ENCODE measurements at regions not wholly inside any gene's neighbourhood (a gene's known extent, or its start where the extent isn't known, plus 50 kb on each side); places are given as distances from the start of the nearest gene placed in this dataset.
"Not testable (repeated sequence)": the region's sequence is repeated elsewhere in the genome, so short reads cannot be mapped to it uniquely, and the experiment has no call there.

DNA sequence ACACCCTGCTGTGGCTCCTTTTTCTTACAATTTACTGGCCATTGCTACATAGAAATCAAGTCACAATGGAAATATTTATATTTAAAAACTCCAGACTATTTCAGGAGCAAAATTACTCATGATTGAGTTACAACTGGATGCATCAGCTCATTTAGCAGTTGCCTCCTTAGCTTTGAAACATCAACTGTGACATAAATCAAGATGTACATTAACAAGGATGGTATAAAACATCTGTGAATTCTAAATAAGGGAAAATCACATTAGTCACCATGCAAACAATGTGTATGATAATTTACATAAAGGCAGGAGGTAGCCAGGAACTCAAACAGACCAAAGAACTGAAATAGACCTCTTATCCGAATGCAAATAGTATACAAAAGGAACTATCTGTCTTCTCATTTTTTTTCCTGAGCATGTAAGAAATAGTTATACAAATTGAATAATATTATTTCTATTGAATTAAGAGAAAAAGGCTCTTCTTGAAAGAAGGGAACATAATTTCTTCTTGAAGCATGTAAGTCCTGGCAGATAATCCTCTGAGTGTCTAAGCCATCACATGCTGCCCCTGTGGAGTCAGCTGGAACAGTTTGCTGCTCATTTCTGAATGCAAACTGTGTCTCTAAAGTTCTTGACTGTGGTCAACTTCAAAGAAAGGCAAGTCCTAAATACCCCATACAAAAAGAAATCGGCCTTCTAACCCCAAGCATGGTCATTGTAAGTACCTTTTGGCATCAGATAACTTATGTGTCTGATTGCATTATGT is 151.2 kb downstream of the NAA11 start:
- no peak overlapping the region for H3K9ac ChIP-seq (ENCODE audit: low read depth, low read length)
- no peaks in the 10 kb centered on the region for H3K4me1 ChIP-seq (ENCODE audit: control insufficient read depth, insufficient read depth, low read length)
- no peaks in the 10 kb centered on the region for H3K9me3 ChIP-seq (replicated peaks; ENCODE audit: low read length)
- H3K4me3 ChIP-seq (ENCODE audit: low read length), result no peak overlapping the region
- H3K4me2 ChIP-seq (ENCODE audit: low read length), result no peak overlapping the region
- H3K27me3 ChIP-seq (ENCODE audit: control insufficient read depth, insufficient read depth, low read length), result no peaks in the 10 kb centered on the region
- H3K36me3 ChIP-seq (ENCODE audit: insufficient read depth, low read length), result no peaks in the 10 kb centered on the region

DNA sequence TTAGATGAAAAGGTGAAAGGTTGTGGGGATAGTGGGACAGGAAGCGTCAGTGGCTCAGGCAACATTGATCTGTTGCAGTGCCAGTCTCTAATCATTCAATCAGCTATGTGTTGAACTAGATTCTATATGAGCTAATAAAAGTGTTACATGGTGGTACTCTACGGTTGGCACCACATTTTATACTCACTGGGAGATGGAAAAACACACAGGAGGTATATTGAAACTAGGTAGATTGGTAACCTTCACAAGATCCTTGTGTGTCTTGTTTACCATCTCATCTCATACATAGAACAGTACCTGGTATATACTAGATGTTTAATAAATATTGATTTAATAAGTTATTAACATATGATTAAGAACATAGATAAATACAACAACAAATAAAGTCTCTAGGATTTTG is 152.7 kb downstream of the NAA11 start:
- H3K36me3 ChIP-seq (ENCODE audit: insufficient read depth, low read length), result no peaks in the 10 kb centered on the region
- H3K27me3 ChIP-seq (ENCODE audit: control insufficient read depth, insufficient read depth, low read length), result no peaks in the 10 kb centered on the region
- H3K4me2 ChIP-seq (ENCODE audit: low read length), result no peak overlapping the region
- no peak overlapping the region for H3K9ac ChIP-seq (ENCODE audit: low read depth, low read length)
- no peaks in the 10 kb centered on the region for H3K9me3 ChIP-seq (replicated peaks; ENCODE audit: low read length)
- H3K4me1 ChIP-seq (ENCODE audit: control insufficient read depth, insufficient read depth, low read length), result no peaks in the 10 kb centered on the region
- no peak overlapping the region for H3K4me3 ChIP-seq (ENCODE audit: low read length)

DNA sequence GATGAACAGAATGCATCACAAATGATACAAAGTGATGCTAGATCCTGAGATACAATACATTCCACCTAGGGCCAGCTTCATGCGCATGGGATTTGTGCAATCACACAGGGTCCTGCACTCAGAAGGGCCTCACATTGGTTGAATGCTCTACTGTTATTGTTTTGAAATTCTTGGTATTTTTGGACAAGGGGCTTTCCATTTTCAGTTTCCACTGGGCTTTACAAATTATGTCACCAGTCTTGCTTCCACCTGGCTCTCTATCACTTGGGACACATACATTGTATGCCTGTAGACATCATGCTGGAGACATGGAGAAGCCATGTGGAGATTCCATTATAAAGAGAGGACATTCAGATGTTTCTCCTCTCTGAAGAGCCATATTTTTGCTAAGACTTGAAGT is 155.8 kb downstream of the NAA11 start:
- H3K4me3 ChIP-seq (ENCODE audit: low read length), result no peak overlapping the region
- H3K4me1 ChIP-seq (ENCODE audit: control insufficient read depth, insufficient read depth, low read length), result no peaks in the 10 kb centered on the region
- H3K4me2 ChIP-seq (ENCODE audit: low read length), result no peak overlapping the region
- H3K27me3 ChIP-seq (ENCODE audit: control insufficient read depth, insufficient read depth, low read length), result no peaks in the 10 kb centered on the region
- H3K9ac ChIP-seq (ENCODE audit: low read depth, low read length), result no peak overlapping the region
- no peaks in the 10 kb centered on the region for H3K9me3 ChIP-seq (replicated peaks; ENCODE audit: low read length)
- H3K36me3 ChIP-seq (ENCODE audit: insufficient read depth, low read length), result no peaks in the 10 kb centered on the region

GRCh38 chr4:79164907-79165610 is 160.8 kb downstream of the NAA11 start:
- Histone ChIP-seq H3K4me1 (ENCODE audit: control insufficient read depth, insufficient read depth, low read length) (no peaks in the 10 kb centered on the region), H3K9me3 (replicated peaks; ENCODE audit: low read length) (no peaks in the 10 kb centered on the region), H3K9ac (ENCODE audit: low read depth, low read length) (no peak overlapping the region), H3K4me3 (ENCODE audit: low read length) (no peak overlapping the region), H3K36me3 (ENCODE audit: insufficient read depth, low read length) (no peaks in the 10 kb centered on the region), H3K4me2 (ENCODE audit: low read length) (no peak overlapping the region), H3K27me3 (ENCODE audit: control insufficient read depth, insufficient read depth, low read length) (no peaks in the 10 kb centered on the region)

GRCh38 chr4:79163981-79164490 is 161.8 kb downstream of the NAA11 start:
- no peak overlapping the region for H3K9ac ChIP-seq (ENCODE audit: low read depth, low read length)
- no peak overlapping the region for H3K4me2 ChIP-seq (ENCODE audit: low read length)
- H3K36me3 ChIP-seq (ENCODE audit: insufficient read depth, low read length), result no peaks in the 10 kb centered on the region
- no peaks in the 10 kb centered on the region for H3K9me3 ChIP-seq (replicated peaks; ENCODE audit: low read length)
- H3K27me3 ChIP-seq (ENCODE audit: control insufficient read depth, insufficient read depth, low read length), result no peaks in the 10 kb centered on the region
- H3K4me3 ChIP-seq (ENCODE audit: low read length), result no peak overlapping the region
- no peaks in the 10 kb centered on the region for H3K4me1 ChIP-seq (ENCODE audit: control insufficient read depth, insufficient read depth, low read length)

GRCh38 chr4:79160962-79161361 is 164.9 kb downstream of the NAA11 start:
- Histone ChIP-seq H3K27me3 (ENCODE audit: control insufficient read depth, insufficient read depth, low read length) (no peaks in the 10 kb centered on the region), H3K4me2 (ENCODE audit: low read length) (no peak overlapping the region), H3K9me3 (replicated peaks; ENCODE audit: low read length) (no peaks in the 10 kb centered on the region)

DNA sequence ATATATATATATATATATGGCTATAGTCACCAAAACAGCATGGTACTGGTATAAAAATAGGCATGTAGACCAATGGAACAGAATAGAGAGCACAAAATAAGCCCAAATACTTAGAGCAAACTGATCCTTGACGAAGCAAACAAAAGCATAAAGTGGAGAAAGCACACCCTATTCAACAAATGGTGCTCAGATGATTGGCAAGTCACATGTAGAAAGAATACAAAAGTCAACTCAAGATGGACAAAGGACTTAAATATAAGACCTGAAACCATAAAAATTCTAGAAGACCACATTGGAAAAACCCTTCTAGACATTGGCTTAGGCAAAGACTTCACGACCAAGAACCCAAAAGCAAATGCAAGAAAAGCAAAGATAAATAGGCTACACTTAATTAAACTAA is 167.2 kb downstream of the NAA11 start:
- not testable (repeated sequence) for H3K4me2 ChIP-seq (ENCODE audit: low read length); H3K36me3 ChIP-seq (ENCODE audit: insufficient read depth, low read length); H3K9ac ChIP-seq (ENCODE audit: low read depth, low read length); H3K27me3 ChIP-seq (ENCODE audit: control insufficient read depth, insufficient read depth, low read length); H3K4me3 ChIP-seq (ENCODE audit: low read length); H3K4me1 ChIP-seq (ENCODE audit: control insufficient read depth, insufficient read depth, low read length); H3K9me3 ChIP-seq (replicated peaks; ENCODE audit: low read length)

More at GRCh38 chr4:79160962-79161361, 164.9 kb downstream of the NAA11 start:
- Histone ChIP-seq H3K9ac (ENCODE audit: low read depth, low read length) (no peak overlapping the region), H3K4me3 (ENCODE audit: low read length) (no peak overlapping the region), H3K4me1 (ENCODE audit: control insufficient read depth, insufficient read depth, low read length) (no peaks in the 10 kb centered on the region), H3K36me3 (ENCODE audit: insufficient read depth, low read length) (no peaks in the 10 kb centered on the region)

DNA sequence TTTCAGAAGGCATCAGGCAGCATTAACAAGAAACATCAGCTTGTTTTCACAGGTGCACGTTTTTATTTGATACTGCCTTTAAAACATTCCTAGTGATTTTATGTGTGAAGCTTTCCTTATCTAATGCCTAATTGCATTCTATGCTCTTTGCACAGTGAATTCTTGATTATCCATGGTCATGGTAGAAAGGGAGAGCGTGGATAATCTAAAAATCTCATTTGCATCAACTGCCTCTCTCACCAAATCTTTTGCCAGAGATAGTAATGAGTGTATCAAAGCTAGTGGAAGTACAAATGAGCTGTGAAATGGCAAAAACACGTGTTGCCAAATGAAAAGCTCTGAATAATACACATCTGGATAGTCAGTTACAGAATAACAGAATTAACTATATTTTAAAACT is 170.5 kb downstream of the NAA11 start:
- Histone ChIP-seq H3K36me3 (ENCODE audit: insufficient read depth, low read length) (no peaks in the 10 kb centered on the region), H3K4me2 (ENCODE audit: low read length) (no peak overlapping the region), H3K27me3 (ENCODE audit: control insufficient read depth, insufficient read depth, low read length) (no peaks in the 10 kb centered on the region), H3K4me1 (ENCODE audit: control insufficient read depth, insufficient read depth, low read length) (no peaks in the 10 kb centered on the region), H3K9me3 (replicated peaks; ENCODE audit: low read length) (no peaks in the 10 kb centered on the region), H3K4me3 (ENCODE audit: low read length) (no peak overlapping the region), H3K9ac (ENCODE audit: low read depth, low read length) (no peak overlapping the region)

- no peaks in the 10 kb centered on the region for H3K36me3 ChIP-seq (ENCODE audit: insufficient read depth, low read length)
- no peak overlapping the region for H3K9ac ChIP-seq (ENCODE audit: low read depth, low read length)
- no peaks in the 10 kb centered on the region for H3K9me3 ChIP-seq (replicated peaks; ENCODE audit: low read length)
- H3K4me1 ChIP-seq (ENCODE audit: control insufficient read depth, insufficient read depth, low read length), result no peaks in the 10 kb centered on the region
- no peaks in the 10 kb centered on the region for H3K27me3 ChIP-seq (ENCODE audit: control insufficient read depth, insufficient read depth, low read length)
- H3K4me2 ChIP-seq (ENCODE audit: low read length), result no peak overlapping the region
- H3K4me3 ChIP-seq (ENCODE audit: low read length), result no peak overlapping the region
These were observed 174.9 kb downstream of the NAA11 start for GRCh38 chr4:79150820-79151416.

DNA sequence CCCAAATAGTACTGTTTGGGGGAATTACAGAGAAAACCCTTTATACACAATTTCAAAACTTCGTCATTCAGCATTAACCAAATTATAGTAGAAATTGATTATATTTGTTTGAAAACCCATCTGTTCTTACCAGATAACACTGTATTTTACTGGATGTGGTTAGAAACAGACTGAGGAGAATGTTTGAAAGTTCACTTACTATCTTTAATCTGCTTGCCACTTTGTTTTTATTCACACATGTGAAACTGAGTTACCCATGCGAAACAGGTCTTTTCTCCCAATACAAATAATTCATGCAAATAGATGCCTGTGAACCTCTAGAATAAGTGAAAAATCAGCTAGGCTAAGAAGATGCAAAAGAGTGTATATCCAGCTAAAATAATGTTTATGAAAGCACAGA is 177.5 kb downstream of the NAA11 start:
- no peaks in the 10 kb centered on the region for H3K27me3 ChIP-seq (ENCODE audit: control insufficient read depth, insufficient read depth, low read length)
- no peaks in the 10 kb centered on the region for H3K36me3 ChIP-seq (ENCODE audit: insufficient read depth, low read length)
- no peak overlapping the region for H3K4me3 ChIP-seq (ENCODE audit: low read length)
- H3K9me3 ChIP-seq (replicated peaks; ENCODE audit: low read length), result no peaks in the 10 kb centered on the region
- no peaks in the 10 kb centered on the region for H3K4me1 ChIP-seq (ENCODE audit: control insufficient read depth, insufficient read depth, low read length)
- no peak overlapping the region for H3K4me2 ChIP-seq (ENCODE audit: low read length)
- H3K9ac ChIP-seq (ENCODE audit: low read depth, low read length), result no peak overlapping the region

DNA sequence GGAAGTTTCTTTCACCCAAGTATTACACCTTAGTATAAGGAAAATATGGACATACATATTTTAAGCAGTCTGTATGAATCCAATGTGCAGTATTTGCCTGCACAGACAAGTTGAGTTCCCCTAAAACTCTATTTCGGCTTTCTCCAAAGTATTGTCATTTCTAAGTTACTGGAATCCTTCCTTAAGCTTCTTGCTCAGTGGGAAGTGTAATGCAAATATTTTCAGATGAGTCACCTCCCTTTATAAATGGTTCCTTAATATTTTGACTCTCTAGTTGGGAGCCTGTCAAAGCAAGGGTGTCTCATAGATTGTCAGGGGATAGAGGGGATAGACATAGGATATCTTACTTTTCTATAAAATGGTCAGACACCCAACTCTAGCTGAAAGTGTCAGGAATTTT is 178.6 kb downstream of the NAA11 start:
- Histone ChIP-seq H3K4me1 (ENCODE audit: control insufficient read depth, insufficient read depth, low read length) (no peaks in the 10 kb centered on the region), H3K36me3 (ENCODE audit: insufficient read depth, low read length) (no peaks in the 10 kb centered on the region), H3K9me3 (replicated peaks; ENCODE audit: low read length) (no peaks in the 10 kb centered on the region), H3K4me3 (ENCODE audit: low read length) (no peak overlapping the region), H3K9ac (ENCODE audit: low read depth, low read length) (no peak overlapping the region), H3K27me3 (ENCODE audit: control insufficient read depth, insufficient read depth, low read length) (no peaks in the 10 kb centered on the region), H3K4me2 (ENCODE audit: low read length) (no peak overlapping the region)
